SK-N-MC (cell line): ENCODE measurements at regions not wholly inside any gene's neighbourhood (a gene's known extent, or its start where the extent isn't known, plus 50 kb on each side); places are given as distances from the start of the nearest gene placed in this dataset.

Experiments used
- EZH2 ChIP-seq: fragments of 200-600 bp; sonication (generic); IDR thresholded peaks from one replicate; pipeline ENCODE4 v1.6.1; 2017; ENCODE audit warnings: antibody characterized with exemption
- POLR2AphosphoS5 ChIP-seq: IDR thresholded peaks from 2 replicates; pipeline ENCODE4 v1.6.1; 2012; ENCODE audit warnings: mild to moderate bottlenecking, low read depth, low read length, borderline replicate concordance

- TF ChIP-seq POLR2AphosphoS5: no peak
- no peak for TF ChIP-seq EZH2
Measured at GRCh38 chr11:127943763-127944162, 643.6 kb downstream of the ETS1 start.
